SJCRH30 (cell line): ENCODE measurements at regions not wholly inside any gene's neighbourhood (a gene's known extent, or its start where the extent isn't known, plus 50 kb on each side); places are given as distances from the start of the nearest gene placed in this dataset.
A peak's percentile ranks its signal among the peaks of the same experiment; 100 is the strongest.

Source experiments
- DNase-seq, 2 experiments: peaks; one replicate each; pipeline ENCODE4 v3.0.0-alpha.2; 2015 to 2020
- H3K27ac ChIP-seq: fragments of 250-450 bp; sonication (Bioruptor Pico); 2 replicates; pipeline ENCODE4 v1.5.1; 2020; ENCODE audit warnings: mild to moderate bottlenecking, moderate library complexity
- H3K27me3 ChIP-seq: fragments of 250-450 bp; sonication (Bioruptor Pico); 2 replicates; pipeline ENCODE4 v1.5.1; 2020; ENCODE audit warnings: mild to moderate bottlenecking, moderate library complexity
- H3K36me3 ChIP-seq: fragments of 250-450 bp; sonication (Bioruptor Pico); 2 replicates; pipeline ENCODE4 v1.5.1; 2020; ENCODE audit warnings: mild to moderate bottlenecking, moderate library complexity
- H3K4me1 ChIP-seq: fragments of 250-450 bp; sonication (Bioruptor Pico); 2 replicates; pipeline ENCODE4 v1.5.1; 2020; ENCODE audit warnings: mild to moderate bottlenecking, moderate library complexity
- H3K4me3 ChIP-seq: fragments of 250-450 bp; sonication (Bioruptor Pico); 2 replicates; pipeline ENCODE4 v1.5.1; 2020; ENCODE audit warnings: mild to moderate bottlenecking, moderate library complexity
- H3K9me3 ChIP-seq: fragments of 250-450 bp; sonication (Bioruptor Pico); replicated peaks from 2 replicates; pipeline ENCODE4 v1.5.1; 2020; ENCODE audit warnings: mild to moderate bottlenecking, moderate library complexity

GRCh38 chr12:67414011-67414715 lies 145.0 kb downstream of the CAND1 start:
- no peaks in the 10 kb centered on the region for H3K36me3 ChIP-seq
- H3K27me3 ChIP-seq: no peaks in the 10 kb centered on the region
- DNase-seq: peak; percentile 39 to 76
- no peaks in the 10 kb centered on the region for H3K9me3 ChIP-seq
- H3K4me3 ChIP-seq: no peak overlapping the region
- H3K4me1 ChIP-seq: peaks cover 34% of the 10 kb centered on the region
- H3K27ac ChIP-seq: peak overlapping the region; percentile 42

GRCh38 chr12:67415473-67415872 lies 146.3 kb downstream of the CAND1 start:
- H3K27me3 ChIP-seq: no peaks in the 10 kb centered on the region
- H3K27ac ChIP-seq: no peak overlapping the region; the same call in 1 of the 2 replicates
- peak; percentile 46 to 80 for DNase-seq
- no peaks in the 10 kb centered on the region for H3K9me3 ChIP-seq
- no peak overlapping the region for H3K4me3 ChIP-seq
- peaks cover 30% of the 10 kb centered on the region for H3K4me1 ChIP-seq
- no peaks in the 10 kb centered on the region for H3K36me3 ChIP-seq

- Histone ChIP-seq H3K4me3 (no peak overlapping the region), H3K27me3 (no peaks in the 10 kb centered on the region), H3K4me1 (peaks cover 6% of the 10 kb centered on the region), H3K36me3 (no peaks in the 10 kb centered on the region), H3K9me3 (no peaks in the 10 kb centered on the region), H3K27ac (no peak overlapping the region)
- no peak for DNase-seq
Observed at GRCh38 chr12:67419810-67420209, 150.7 kb downstream of the CAND1 start.

GRCh38 chr12:67420506-67420905 lies 151.3 kb downstream of the CAND1 start:
- H3K27ac ChIP-seq: no peak overlapping the region

GRCh38 chr12:67422081-67422480 lies 152.9 kb downstream of the CAND1 start:
- H3K9me3 ChIP-seq: no peaks in the 10 kb centered on the region
- DNase-seq: no peak
- peaks cover 20% of the 10 kb centered on the region for H3K4me1 ChIP-seq
- H3K4me3 ChIP-seq: no peak overlapping the region
- no peaks in the 10 kb centered on the region for H3K36me3 ChIP-seq
- H3K27me3 ChIP-seq: no peaks in the 10 kb centered on the region
- no peak overlapping the region for H3K27ac ChIP-seq

More at GRCh38 chr12:67420506-67420905, 151.3 kb downstream of the CAND1 start:
- Histone ChIP-seq H3K27me3 (no peaks in the 10 kb centered on the region), H3K4me1 (peaks cover 4% of the 10 kb centered on the region), H3K9me3 (no peaks in the 10 kb centered on the region), H3K36me3 (no peaks in the 10 kb centered on the region), H3K4me3 (no peak overlapping the region)
- DNase-seq: no peak

- Histone ChIP-seq H3K36me3 (no peaks in the 10 kb centered on the region), H3K4me1 (peaks cover 22% of the 10 kb centered on the region), H3K4me3 (no peak overlapping the region), H3K27ac (no peak overlapping the region), H3K27me3 (no peaks in the 10 kb centered on the region), H3K9me3 (no peaks in the 10 kb centered on the region)
- peak in 1 of 2 experiments; percentile 22 for DNase-seq
Observed at GRCh38 chr12:67424784-67425183, 155.6 kb downstream of the CAND1 start.

GRCh38 chr12:67425394-67425793 lies 156.2 kb downstream of the CAND1 start:
- no peak overlapping the region; the same call in 1 of the 2 replicates for H3K27ac ChIP-seq
- no peaks in the 10 kb centered on the region for H3K9me3 ChIP-seq
- no peak for DNase-seq
- no peaks in the 10 kb centered on the region for H3K36me3 ChIP-seq
- no peaks in the 10 kb centered on the region for H3K27me3 ChIP-seq
- H3K4me1 ChIP-seq: peaks cover 22% of the 10 kb centered on the region
- H3K4me3 ChIP-seq: no peak overlapping the region

- DNase-seq: peak; percentile 60 to 85
- Histone ChIP-seq H3K4me1 (peaks cover 22% of the 10 kb centered on the region), H3K4me3 (no peak overlapping the region), H3K27ac (peak overlapping the region; percentile 51), H3K27me3 (no peaks in the 10 kb centered on the region), H3K9me3 (no peaks in the 10 kb centered on the region), H3K36me3 (no peaks in the 10 kb centered on the region)
Observed at GRCh38 chr12:67426067-67426466, 156.9 kb downstream of the CAND1 start.

- peaks cover 22% of the 10 kb centered on the region for H3K4me1 ChIP-seq
- H3K27me3 ChIP-seq: no peaks in the 10 kb centered on the region
- no peaks in the 10 kb centered on the region for H3K9me3 ChIP-seq
- no peak overlapping the region for H3K4me3 ChIP-seq
- DNase-seq: no peak
- no peak overlapping the region; the same call in 1 of the 2 replicates for H3K27ac ChIP-seq
- no peaks in the 10 kb centered on the region for H3K36me3 ChIP-seq
Observed at GRCh38 chr12:67427336-67427735, 158.2 kb downstream of the CAND1 start.

- Histone ChIP-seq H3K27ac (no peak overlapping the region), H3K9me3 (no peaks in the 10 kb centered on the region), H3K4me1 (peaks cover 22% of the 10 kb centered on the region), H3K27me3 (no peaks in the 10 kb centered on the region), H3K4me3 (no peak overlapping the region), H3K36me3 (no peaks in the 10 kb centered on the region)
- no peak for DNase-seq
Observed at GRCh38 chr12:67428431-67428830, 159.3 kb downstream of the CAND1 start.

GRCh38 chr12:67430708-67431335 lies 161.7 kb downstream of the CAND1 start:
- no peaks in the 10 kb centered on the region for H3K27me3 ChIP-seq
- H3K4me1 ChIP-seq: peaks cover 14% of the 10 kb centered on the region
- no peak overlapping the region for H3K4me3 ChIP-seq
- peak in 1 of 2 experiments; percentile 35 for DNase-seq
- no peak overlapping the region for H3K27ac ChIP-seq
- no peaks in the 10 kb centered on the region for H3K36me3 ChIP-seq
- H3K9me3 ChIP-seq: no peaks in the 10 kb centered on the region

GRCh38 chr12:67431411-67432020 lies 162.4 kb downstream of the CAND1 start:
- Histone ChIP-seq H3K27ac (no peak overlapping the region), H3K27me3 (no peaks in the 10 kb centered on the region), H3K36me3 (no peaks in the 10 kb centered on the region), H3K4me3 (no peak overlapping the region), H3K9me3 (no peaks in the 10 kb centered on the region), H3K4me1 (peaks cover 11% of the 10 kb centered on the region)
- DNase-seq: no peak

GRCh38 chr12:67433385-67434175 lies 164.4 kb downstream of the CAND1 start:
- Histone ChIP-seq H3K4me3 (no peak overlapping the region), H3K9me3 (no peaks in the 10 kb centered on the region), H3K36me3 (no peaks in the 10 kb centered on the region), H3K27me3 (no peaks in the 10 kb centered on the region), H3K27ac (no peak overlapping the region), H3K4me1 (peaks cover 12% of the 10 kb centered on the region)
- DNase-seq: no peak

GRCh38 chr12:67434671-67435370 lies 165.7 kb downstream of the CAND1 start:
- Histone ChIP-seq H3K27ac (no peak overlapping the region), H3K9me3 (no peaks in the 10 kb centered on the region), H3K36me3 (no peaks in the 10 kb centered on the region), H3K4me1 (peaks cover 12% of the 10 kb centered on the region), H3K4me3 (no peak overlapping the region), H3K27me3 (no peaks in the 10 kb centered on the region)
- no peak for DNase-seq
